Thymus (tissue), 11 donors: ENCODE measurements at regions not wholly inside any gene's neighbourhood (a gene's known extent, or its start where the extent isn't known, plus 50 kb on each side); places are given as distances from the start of the nearest gene placed in this dataset.
"Not testable (repeated sequence)": the region's sequence is repeated elsewhere in the genome, so short reads cannot be mapped to it uniquely, and the experiment has no call there.

Experiments used
- DNase-seq, 9 donors: peaks; one replicate each; pipeline ENCODE4 v3.0.0-alpha.2; 2013; ENCODE audit warnings: low spot score in 9 of 9, low read depth in 6 of 9, missing footprints in 1 of 9
- H3K27ac ChIP-seq, 2 donors: one replicate each; pipeline ENCODE4 v1.5.1; 2013; ENCODE audit warnings: control low read depth in 1 of 2, low read depth in 1 of 2, low read length in 1 of 2, mild to moderate bottlenecking in 1 of 2, moderate library complexity in 1 of 2
- H3K27me3 ChIP-seq, 2 donors: one replicate each; pipeline ENCODE4 v1.5.1; 2013; ENCODE audit warnings: low read length in 1 of 2; ENCODE audit not compliant: control insufficient read depth in 2 of 2, insufficient read depth in 1 of 2
- H3K36me3 ChIP-seq, 2 donors: one replicate each; pipeline ENCODE4 v1.5.1; 2013; ENCODE audit warnings: low read length in 1 of 2, mild to moderate bottlenecking in 1 of 2, moderate library complexity in 1 of 2; ENCODE audit not compliant: control insufficient read depth in 2 of 2, insufficient read depth in 2 of 2
- H3K4me1 ChIP-seq, 2 donors: one replicate each; pipeline ENCODE4 v1.5.1; 2013; ENCODE audit warnings: low read length in 2 of 2; ENCODE audit not compliant: control insufficient read depth in 2 of 2, insufficient read depth in 2 of 2
- H3K4me3 ChIP-seq, 2 donors: one replicate each; pipeline ENCODE4 v1.5.1; 2013; ENCODE audit warnings: low read length in 2 of 2, control low read depth in 1 of 2, mild to moderate bottlenecking in 1 of 2
- H3K9me3 ChIP-seq, 2 donors: one replicate each; pipeline ENCODE4 v1.5.1; 2013; ENCODE audit warnings: low read length in 1 of 2, mild to moderate bottlenecking in 1 of 2; ENCODE audit not compliant: control insufficient read depth in 2 of 2, insufficient read depth in 1 of 2
- WGBS: extraction: QIAGEN DNeasy Blood & Tissue Kit; methylation state at CpG from one replicate; pipeline ENCODE4 v1.1.7; 2013; 5-methylcytosine and 5-hydroxymethylcytosine counted together
- donor health status: healthy.

GRCh38 chr5:79890930-79891249 is 100.2 kb downstream of the MTX3 start:
- no peak overlapping the region for H3K4me3 ChIP-seq
- WGBS: 95% methylated on average over 5 of the region's 5 CpGs
- peaks cover 11% of the 10 kb centered on the region in 2 donors for H3K4me1 ChIP-seq
- H3K27me3 ChIP-seq: peaks cover 0 to 3% of the 10 kb centered on the region in 2 donors
- DNase-seq: no peak
- H3K9me3 ChIP-seq: peaks cover 0 to 10% of the 10 kb centered on the region in 2 donors
- no peaks in the 10 kb centered on the region for H3K36me3 ChIP-seq
- no peak overlapping the region for H3K27ac ChIP-seq

GRCh38 chr5:79890119-79890929 is 100.7 kb downstream of the MTX3 start:
- H3K4me3 ChIP-seq: no peak overlapping the region
- H3K4me1 ChIP-seq: peaks cover 11 to 13% of the 10 kb centered on the region in 2 donors
- DNase-seq: no peak
- H3K9me3 ChIP-seq: peaks cover 0 to 10% of the 10 kb centered on the region in 2 donors
- H3K36me3 ChIP-seq: no peaks in the 10 kb centered on the region
- H3K27me3 ChIP-seq: no peaks in the 10 kb centered on the region
- 87% methylated on average over 4 of the region's 4 CpGs for WGBS
- no peak overlapping the region for H3K27ac ChIP-seq

GRCh38 chr5:79888643-79889042 is 102.4 kb downstream of the MTX3 start:
- no peak overlapping the region for H3K27ac ChIP-seq
- no peak for DNase-seq
- peaks cover 11 to 13% of the 10 kb centered on the region in 2 donors for H3K4me1 ChIP-seq
- 98% methylated on average over 2 of the region's 2 CpGs for WGBS
- no peaks in the 10 kb centered on the region for H3K27me3 ChIP-seq
- H3K36me3 ChIP-seq: no peaks in the 10 kb centered on the region
- no peak overlapping the region for H3K4me3 ChIP-seq
- H3K9me3 ChIP-seq: peaks cover 0 to 10% of the 10 kb centered on the region in 2 donors

- peaks cover 0 to 10% of the 10 kb centered on the region in 2 donors for H3K9me3 ChIP-seq
- WGBS: 63% methylated on average over 10 of the region's 10 CpGs
- H3K36me3 ChIP-seq: no peaks in the 10 kb centered on the region
- H3K27me3 ChIP-seq: no peaks in the 10 kb centered on the region
- H3K4me3 ChIP-seq: no peak overlapping the region
- DNase-seq: peak in 2 of 9 donors; percentile 4 to 19
- H3K4me1 ChIP-seq: peaks cover 11 to 13% of the 10 kb centered on the region in 2 donors
- H3K27ac ChIP-seq: no peak overlapping the region
These were observed 104.0 kb downstream of the MTX3 start for GRCh38 chr5:79886925-79887655.

GRCh38 chr5:79886456-79886855 is 104.6 kb downstream of the MTX3 start:
- Histone ChIP-seq H3K4me1 (peaks cover 11 to 13% of the 10 kb centered on the region in 2 donors), H3K4me3 (no peak overlapping the region), H3K36me3 (no peaks in the 10 kb centered on the region), H3K27me3 (no peaks in the 10 kb centered on the region), H3K27ac (no peak overlapping the region), H3K9me3 (peaks cover 0 to 10% of the 10 kb centered on the region in 2 donors)
- WGBS: 84% methylated on average over 5 of the region's 5 CpGs
- no peak for DNase-seq

GRCh38 chr5:79879880-79880279 is 111.2 kb downstream of the MTX3 start:
- WGBS: 100% methylated on average over 1 of the region's 1 CpG
- not testable (repeated sequence) for H3K4me3 ChIP-seq, H3K27me3 ChIP-seq, H3K4me1 ChIP-seq, H3K27ac ChIP-seq, H3K36me3 ChIP-seq, DNase-seq, H3K9me3 ChIP-seq

GRCh38 chr5:79878721-79879336 is 112.2 kb downstream of the MTX3 start:
- no peaks in the 10 kb centered on the region for H3K9me3 ChIP-seq
- peak in 1 of 9 donors; percentile 18 for DNase-seq
- no peaks in the 10 kb centered on the region for H3K4me1 ChIP-seq
- peaks cover 0 to 2% of the 10 kb centered on the region in 2 donors for H3K27me3 ChIP-seq
- no peak overlapping the region for H3K27ac ChIP-seq
- H3K36me3 ChIP-seq: no peaks in the 10 kb centered on the region
- no peak overlapping the region for H3K4me3 ChIP-seq
- WGBS: 74% methylated on average over 5 of the region's 5 CpGs

GRCh38 chr5:79878136-79878679 is 112.9 kb downstream of the MTX3 start:
- H3K4me3 ChIP-seq: no peak overlapping the region
- H3K4me1 ChIP-seq: no peaks in the 10 kb centered on the region
- no peak overlapping the region for H3K27ac ChIP-seq
- H3K36me3 ChIP-seq: no peaks in the 10 kb centered on the region
- 96% methylated on average over 5 of the region's 5 CpGs for WGBS
- no peak for DNase-seq
- no peaks in the 10 kb centered on the region for H3K9me3 ChIP-seq
- H3K27me3 ChIP-seq: peaks cover 0 to 2% of the 10 kb centered on the region in 2 donors

GRCh38 chr5:79876456-79876855 is 114.6 kb downstream of the MTX3 start:
- no peak overlapping the region for H3K27ac ChIP-seq
- H3K27me3 ChIP-seq: peaks cover 0 to 2% of the 10 kb centered on the region in 2 donors
- no peak overlapping the region for H3K4me3 ChIP-seq
- no peaks in the 10 kb centered on the region for H3K9me3 ChIP-seq
- H3K36me3 ChIP-seq: no peaks in the 10 kb centered on the region
- no peak for DNase-seq
- 74% methylated on average over 1 of the region's 1 CpG for WGBS
- H3K4me1 ChIP-seq: no peaks in the 10 kb centered on the region
